SW 1271 (cell line): ENCODE measurements at regions not wholly inside any gene's neighbourhood (a gene's known extent, or its start where the extent isn't known, plus 50 kb on each side); places are given as distances from the start of the nearest gene placed in this dataset.
"Not testable (repeated sequence)": the region's sequence is repeated elsewhere in the genome, so short reads cannot be mapped to it uniquely, and the experiment has no call there.

Experiments
- DNase-seq, 2 experiments: peaks; one replicate each; lab custom pipeline; 2025; lab: John Stamatoyannopoulos, UW

GRCh38 chrX:45669715-45670340 lies 469.2 kb upstream of the DIPK2B start:
- no peak for DNase-seq

- DNase-seq, result peak in 1 of 2 experiments; percentile 6
Measured at GRCh38 chrX:45668686-45669443, 468.2 kb upstream of the DIPK2B start.

GRCh38 chrX:45667666-45668065 lies 467.0 kb upstream of the DIPK2B start:
- DNase-seq, result no peak

GRCh38 chrX:45664727-45665290 lies 464.1 kb upstream of the DIPK2B start:
- no peak for DNase-seq

GRCh38 chrX:45660477-45660876 lies 459.8 kb upstream of the DIPK2B start:
- DNase-seq, result no peak

- no peak for DNase-seq
Measured at GRCh38 chrX:45633419-45633818, 432.7 kb upstream of the DIPK2B start.

- no peak for DNase-seq
Measured at GRCh38 chrX:45632506-45632905, 431.8 kb upstream of the DIPK2B start.

GRCh38 chrX:45630078-45630477 lies 429.4 kb upstream of the DIPK2B start:
- no peak for DNase-seq

GRCh38 chrX:45628041-45628440 lies 427.4 kb upstream of the DIPK2B start:
- DNase-seq, result no peak

- no peak for DNase-seq
Measured at GRCh38 chrX:45623266-45623665, 422.6 kb upstream of the DIPK2B start.

GRCh38 chrX:45622538-45622937 lies 421.9 kb upstream of the DIPK2B start:
- DNase-seq, result no peak

GRCh38 chrX:45622042-45622423 lies 421.4 kb upstream of the DIPK2B start:
- no peak for DNase-seq

- DNase-seq, result no peak
Measured at GRCh38 chrX:45621376-45622041, 420.8 kb upstream of the DIPK2B start.

GRCh38 chrX:45619290-45619689 lies 418.6 kb upstream of the DIPK2B start:
- DNase-seq, result no peak

- not testable (repeated sequence) for DNase-seq
Measured at GRCh38 chrX:45615591-45615990, 414.9 kb upstream of the DIPK2B start.

GRCh38 chrX:45614853-45615252 lies 414.2 kb upstream of the DIPK2B start:
- no peak for DNase-seq

- no peak for DNase-seq
Measured at GRCh38 chrX:45602151-45602550, 401.5 kb upstream of the DIPK2B start.

- DNase-seq, result no peak
Measured at GRCh38 chrX:45601052-45601451, 400.4 kb upstream of the DIPK2B start.

GRCh38 chrX:45598861-45599260 lies 398.2 kb upstream of the DIPK2B start:
- DNase-seq, result no peak

- DNase-seq, result no peak
Measured at GRCh38 chrX:45596188-45596808, 395.6 kb upstream of the DIPK2B start.

- DNase-seq, result no peak
Measured at GRCh38 chrX:45592101-45592500, 391.4 kb upstream of the DIPK2B start.

- DNase-seq, result no peak
Measured at GRCh38 chrX:45591650-45592049, 391.0 kb upstream of the DIPK2B start.
